ENCODE measurements at regions not wholly inside any gene's neighbourhood (a gene's known extent, or its start where the extent isn't known, plus 50 kb on each side); places are given as distances from the start of the nearest gene placed in this dataset.

GRCh38 chr13:50573066-50573465 lies 270.4 kb downstream of the DLEU7 start:
- TF ChIP-seq CTCF (IDR thresholded peaks at IDR 0.05): no peak
- TF ChIP-seq POLR2A (IDR thresholded peaks at IDR 0.05): no peak
- no peak for TF ChIP-seq POLR2AphosphoS5 (IDR thresholded peaks at IDR 0.05)

Data from prostate gland (tissue), 2 donors.